SHP77 (cell line): ENCODE measurements at regions not wholly inside any gene's neighbourhood (a gene's known extent, or its start where the extent isn't known, plus 50 kb on each side); places are given as distances from the start of the nearest gene placed in this dataset.
"Not testable (repeated sequence)": the region's sequence is repeated elsewhere in the genome, so short reads cannot be mapped to it uniquely, and the experiment has no call there.

Experiments used
- DNase-seq, 2 experiments: peaks; one replicate each; lab custom pipeline; 2025; lab: John Stamatoyannopoulos, UW

GRCh38 chr11:41519696-41520095 is 60.2 kb upstream of the LRRC4C start:
- no peak for DNase-seq

- no peak for DNase-seq
Measured at GRCh38 chr11:41522391-41522790, 62.9 kb upstream of the LRRC4C start.

GRCh38 chr11:41522899-41523672 is 63.6 kb upstream of the LRRC4C start:
- DNase-seq, result no peak

- no peak for DNase-seq
Measured at GRCh38 chr11:41527530-41527929, 68.1 kb upstream of the LRRC4C start.

- DNase-seq, result no peak
Measured at GRCh38 chr11:41532413-41532812, 73.0 kb upstream of the LRRC4C start.

- no peak for DNase-seq
Measured at GRCh38 chr11:41533761-41534160, 74.3 kb upstream of the LRRC4C start.

GRCh38 chr11:41534391-41534790 is 74.9 kb upstream of the LRRC4C start:
- no peak for DNase-seq

GRCh38 chr11:41534861-41535260 is 75.4 kb upstream of the LRRC4C start:
- no peak for DNase-seq

GRCh38 chr11:41536021-41536568 is 76.6 kb upstream of the LRRC4C start:
- DNase-seq, result no peak

- DNase-seq, result not testable (repeated sequence)
Measured at GRCh38 chr11:41544902-41545301, 85.5 kb upstream of the LRRC4C start.

- no peak for DNase-seq
Measured at GRCh38 chr11:41578421-41579051, 119.1 kb upstream of the LRRC4C start.

GRCh38 chr11:41579546-41579945 is 120.1 kb upstream of the LRRC4C start:
- DNase-seq, result no peak

- DNase-seq, result no peak
Measured at GRCh38 chr11:41609511-41609910, 150.1 kb upstream of the LRRC4C start.

GRCh38 chr11:41612415-41612814 is 153.0 kb upstream of the LRRC4C start:
- DNase-seq, result no peak

- DNase-seq, result no peak
Measured at GRCh38 chr11:41613326-41613725, 153.9 kb upstream of the LRRC4C start.

- DNase-seq, result no peak
Measured at GRCh38 chr11:41622707-41623359, 163.4 kb upstream of the LRRC4C start.

GRCh38 chr11:41659985-41660384 is 200.5 kb upstream of the LRRC4C start:
- DNase-seq, result peak; percentile 45 to 63

- DNase-seq, result no peak
Measured at GRCh38 chr11:41660585-41660984, 201.1 kb upstream of the LRRC4C start.

GRCh38 chr11:41665441-41666360 is 206.2 kb upstream of the LRRC4C start:
- no peak for DNase-seq

GRCh38 chr11:41666951-41667653 is 207.7 kb upstream of the LRRC4C start:
- no peak for DNase-seq

- DNase-seq, result no peak
Measured at GRCh38 chr11:41675205-41675604, 215.8 kb upstream of the LRRC4C start.
